GM12878 (cell line): ENCODE measurements at regions not wholly inside any gene's neighbourhood (a gene's known extent, or its start where the extent isn't known, plus 50 kb on each side); places are given as distances from the start of the nearest gene placed in this dataset.
A peak's percentile ranks its signal among the peaks of the same experiment; 100 is the strongest.

Experiments
- ATAC-seq: fragments of 200-7000 bp; cut with Tn5 transposase; 3 replicates; pipeline ENCODE4 v1.9.1; 2020; ENCODE audit warnings: mild to moderate bottlenecking, moderate library complexity
- BruUV-seq: library from RNA; stranded (reverse); fragments of 400-500 nt; replicated peaks from 2 replicates; lab custom pipeline; 2021; lab: Mats Ljungman, UMichigan
- CTCF ChIA-PET: fragments of 300-600 bp; sonication (Branson Sonifier 250); formaldehyde crosslinking; extraction: SDS; loops from one replicate; lab custom pipeline; 2021; ENCODE audit warnings: inconsistent platforms; lab: Yijun Ruan, JAX
- POLR2A ChIA-PET: fragments of 350-600 bp; formaldehyde crosslinking; extraction: SDS; loops from one replicate; lab custom pipeline; 2021; ENCODE audit warnings: inconsistent platforms; lab: Charles Lee
- RAD21 ChIA-PET: fragments of 300-600 bp; sonication (Branson Sonifier 250); formaldehyde crosslinking; loops from one replicate; lab custom pipeline; 2023; ENCODE audit warnings: antibody characterized with exemption; ENCODE audit not compliant: unreplicated experiment; lab: Charles Lee
- SMC1A ChIA-PET: fragments of 300-600 bp; sonication (Branson Sonifier 250); formaldehyde crosslinking; loops from one replicate; lab custom pipeline; 2023; ENCODE audit not compliant: unreplicated experiment, uncharacterized antibody; lab: Charles Lee
- DNase-seq: peaks from one replicate; pipeline ENCODE4 v3.0.0-alpha.2; 2011; ENCODE audit warnings: low read depth, low spot score
- FAIRE-seq: peaks from 3 replicates; lab custom pipeline; 2011; peaks lifted over from hg19 to GRCh38; lab: Jason Lieb, UNC
- H2AFZ ChIP-seq: 2 replicates; pipeline ENCODE4 v1.6.0; 2011; ENCODE audit warnings: low read depth, low read length, control low read depth; ENCODE audit not compliant: control insufficient read depth
- H3K27ac ChIP-seq: 2 replicates; pipeline ENCODE4 v1.5.1; 2011; ENCODE audit warnings: control low read depth; ENCODE audit not compliant: control insufficient read depth, insufficient read depth
- H3K27me3 ChIP-seq, 2 experiments: replicated peaks in 1 of 2; 2 replicates each; pipeline versions ENCODE4 v1.6.0 to v1.6.1; 2011; ENCODE audit warnings: low read length in 1 of 2; ENCODE audit not compliant: control insufficient read depth in 2 of 2, insufficient read depth in 2 of 2
- H3K36me3 ChIP-seq, 2 experiments: 2 replicates each; pipeline ENCODE4 v1.5.1; 2011; ENCODE audit warnings: low read length in 1 of 2; ENCODE audit not compliant: control insufficient read depth in 2 of 2, insufficient read depth in 2 of 2
- H3K4me1 ChIP-seq: 2 replicates; pipeline ENCODE4 v1.6.1; 2011; ENCODE audit warnings: mild to moderate bottlenecking, low read length, moderate library complexity, mixed read lengths; ENCODE audit not compliant: control insufficient read depth, insufficient read depth
- H3K4me2 ChIP-seq: 2 replicates; pipeline ENCODE4 v1.6.0; 2011; ENCODE audit warnings: control low read depth; ENCODE audit not compliant: control insufficient read depth, insufficient read depth
- H3K4me3 ChIP-seq: fragments of 200-600 bp; sonication (generic); 2 replicates; pipeline ENCODE4 v1.5.1; 2016
- H3K79me2 ChIP-seq: 2 replicates; pipeline ENCODE4 v1.6.0; 2011; ENCODE audit warnings: low read length; ENCODE audit not compliant: control insufficient read depth, insufficient read depth
- H3K9ac ChIP-seq: 2 replicates; pipeline ENCODE4 v1.8.0; 2011; ENCODE audit warnings: low read length, control low read depth, mixed read lengths; ENCODE audit not compliant: control insufficient read depth, insufficient read depth
- H3K9me3 ChIP-seq: replicated peaks from 3 replicates; pipeline ENCODE4 v1.5.1; 2011; ENCODE audit warnings: mild to moderate bottlenecking, low read length; ENCODE audit not compliant: control insufficient read depth, insufficient read depth
- H4K20me1 ChIP-seq: 2 replicates; pipeline ENCODE4 v1.6.0; 2011; ENCODE audit not compliant: control insufficient read depth, insufficient read depth
- ATF2 ChIP-seq: IDR thresholded peaks from 2 replicates; pipeline ENCODE4 v1.6.1; 2012; ENCODE audit warnings: low read length, inconsistent platforms
- CEBPB ChIP-seq, 2 experiments: fragments of 150-350 bp in 1 of 2; IDR thresholded peaks; 2 replicates each; pipeline ENCODE4 v1.6.1; 2012 to 2014; ENCODE audit warnings: low read depth in 2 of 2, low read length in 2 of 2, borderline replicate concordance in 1 of 2, inconsistent platforms in 1 of 2
- EZH2 ChIP-seq: IDR thresholded peaks from 2 replicates; pipeline ENCODE4 v1.6.1; 2012; ENCODE audit warnings: low read depth, mild to moderate bottlenecking, control low read depth, inconsistent platforms, low read length, borderline replicate concordance; ENCODE audit not compliant: control insufficient read depth
- FOXK2 ChIP-seq: fragments of 450-650 bp; IDR thresholded peaks from 2 replicates; pipeline ENCODE4 v1.6.1; 2017; ENCODE audit warnings: mild to moderate bottlenecking, moderate library complexity
- HCFC1 ChIP-seq: fragments of 150-350 bp; IDR thresholded peaks from 2 replicates; pipeline ENCODE4 v1.6.1; 2014; ENCODE audit warnings: low read length
- MTA3 ChIP-seq: IDR thresholded peaks from 2 replicates; pipeline ENCODE4 v1.6.1; 2012; ENCODE audit warnings: low read length, inconsistent platforms, borderline replicate concordance
- NFYB ChIP-seq: IDR thresholded peaks from 2 replicates; pipeline ENCODE4 v1.6.1; 2011; ENCODE audit warnings: low read depth, mild to moderate bottlenecking, low read length, improper control_type of control experiment, moderate library complexity; ENCODE audit not compliant: insufficient read depth
- PAX8 ChIP-seq: fragments of 450-650 bp; IDR thresholded peaks from 2 replicates; pipeline ENCODE4 v1.6.1; 2017; ENCODE audit warnings: mild to moderate bottlenecking, moderate library complexity
- POLR2AphosphoS2 ChIP-seq: IDR thresholded peaks from 2 replicates; pipeline ENCODE4 v1.6.1; 2011; ENCODE audit warnings: low read depth, mild to moderate bottlenecking, low read length, improper control_type of control experiment, moderate library complexity
- TARDBP ChIP-seq: IDR thresholded peaks from 2 replicates; pipeline ENCODE4 v1.6.1; 2016; ENCODE audit warnings: borderline replicate concordance
- ZNF687 ChIP-seq: fragments of 450-650 bp; IDR thresholded peaks from 2 replicates; pipeline ENCODE4 v1.6.1; 2017; ENCODE audit warnings: mild to moderate bottlenecking, moderate library complexity
- WGBS: methylation state at CpG from one replicate; pipeline ENCODE4 v1.1.6; 2016; ENCODE audit warnings: low lambda C conversion rate; ENCODE audit not compliant: insufficient replicate concordance, insufficient coverage; ENCODE audit errors: missing lambda C conversion rate; 5-methylcytosine and 5-hydroxymethylcytosine counted together
- in situ Hi-C: fragments of 300-500 bp; cut with MboI; formaldehyde crosslinking; loops from 9 replicates; pipeline ENCODE4 v1.14.3; 2018; ENCODE audit warnings: mixed read lengths
- intact Hi-C: fragments of 100-400 bp; cut with micrococcal nuclease; formaldehyde crosslinking; loops from one replicate; pipeline ENCODE4 v1.14.2; 2022; ENCODE audit not compliant: unreplicated experiment
- TF ChIP-seq, protein P1 (sequence below): fragments of 450-650 bp; IDR thresholded peaks from 2 replicates; pipeline ENCODE4 v1.6.1; 2018; ENCODE audit warnings: borderline replicate concordance, mild to moderate bottlenecking; ENCODE audit not compliant: partially characterized antibody
- TF ChIP-seq, protein P2 (sequence below): fragments of 450-650 bp; formaldehyde crosslinking; IDR thresholded peaks from 2 replicates; pipeline ENCODE4 v1.5.0; 2022; ENCODE audit warnings: mild to moderate bottlenecking, missing genetic modification characterization

GRCh38 chr4:156473151-156473550 is 498.4 kb downstream of the PDGFC start:
- ChIA-PET RAD21 (no interaction called here), POLR2A (no interaction called here), CTCF (interaction anchor here (1.2 to 2.8 kb wide), 3 partner anchors 203 to 572 kb away, joined by 3 to 18 read pairs (median 3); no protein-coding TSS in a partner anchor), SMC1A (interaction anchor here (1.8 kb wide), 1 partner anchor 360 kb away, joined by 5 read pairs; no protein-coding TSS in a partner anchor)
- in situ Hi-C loops, result no loop called here
- peak; percentile 74 for ATAC-seq
- no peak overlapping the region for H3K4me2 ChIP-seq
- BruUV-seq, result no TSS peak
- FAIRE-seq, result no peak
- H3K27me3 ChIP-seq, result no peaks in the 10 kb centered on the region
- H3K27ac ChIP-seq, result no peak overlapping the region
- H3K36me3 ChIP-seq, result no peaks in the 10 kb centered on the region
- intact Hi-C loops, result loop anchor here (10.0 kb wide), 1 partner anchor 732 kb away; no protein-coding TSS in a partner anchor
- no peak overlapping the region for H3K4me3 ChIP-seq
- no peak for DNase-seq
- no peak overlapping the region for H2AFZ ChIP-seq
- 1% methylated on average over 3 of the region's 3 CpGs for WGBS
- no peaks in the 10 kb centered on the region for H4K20me1 ChIP-seq
- H3K9me3 ChIP-seq, result no peaks in the 10 kb centered on the region
- H3K9ac ChIP-seq, result no peak overlapping the region
- no peaks in the 10 kb centered on the region for H3K4me1 ChIP-seq
- H3K79me2 ChIP-seq, result no peaks in the 10 kb centered on the region
- TF ChIP-seq, protein P1, sequence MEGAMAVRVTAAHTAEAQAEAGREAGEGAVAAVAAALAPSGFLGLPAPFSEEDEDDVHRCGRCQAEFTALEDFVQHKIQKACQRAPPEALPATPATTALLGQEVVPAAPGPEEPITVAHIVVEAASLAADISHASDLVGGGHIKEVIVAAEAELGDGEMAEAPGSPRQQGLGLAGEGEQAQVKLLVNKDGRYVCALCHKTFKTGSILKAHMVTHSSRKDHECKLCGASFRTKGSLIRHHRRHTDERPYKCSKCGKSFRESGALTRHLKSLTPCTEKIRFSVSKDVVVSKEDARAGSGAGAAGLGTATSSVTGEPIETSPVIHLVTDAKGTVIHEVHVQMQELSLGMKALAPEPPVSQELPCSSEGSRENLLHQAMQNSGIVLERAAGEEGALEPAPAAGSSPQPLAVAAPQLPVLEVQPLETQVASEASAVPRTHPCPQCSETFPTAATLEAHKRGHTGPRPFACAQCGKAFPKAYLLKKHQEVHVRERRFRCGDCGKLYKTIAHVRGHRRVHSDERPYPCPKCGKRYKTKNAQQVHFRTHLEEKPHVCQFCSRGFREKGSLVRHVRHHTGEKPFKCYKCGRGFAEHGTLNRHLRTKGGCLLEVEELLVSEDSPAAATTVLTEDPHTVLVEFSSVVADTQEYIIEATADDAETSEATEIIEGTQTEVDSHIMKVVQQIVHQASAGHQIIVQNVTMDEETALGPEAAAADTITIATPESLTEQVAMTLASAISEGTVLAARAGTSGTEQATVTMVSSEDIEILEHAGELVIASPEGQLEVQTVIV, result no peak
- TF ChIP-seq HCFC1 (no peak), MTA3 (no peak), EZH2 (no peak), PAX8 (no peak), TARDBP (no peak), POLR2AphosphoS2 (no peak), CEBPB (IDR thresholded peaks at IDR 0.05; ENCODE audit: borderline replicate concordance in 1 of 2, low read depth in 2 of 2, low read length in 2 of 2) (no peak), FOXK2 (no peak), NFYB (no peak), ATF2 (0 out of 2 replicates have a peak, but pooled peaks have one; percentile 39), ZNF687 (no peak)
- TF ChIP-seq, protein P2, sequence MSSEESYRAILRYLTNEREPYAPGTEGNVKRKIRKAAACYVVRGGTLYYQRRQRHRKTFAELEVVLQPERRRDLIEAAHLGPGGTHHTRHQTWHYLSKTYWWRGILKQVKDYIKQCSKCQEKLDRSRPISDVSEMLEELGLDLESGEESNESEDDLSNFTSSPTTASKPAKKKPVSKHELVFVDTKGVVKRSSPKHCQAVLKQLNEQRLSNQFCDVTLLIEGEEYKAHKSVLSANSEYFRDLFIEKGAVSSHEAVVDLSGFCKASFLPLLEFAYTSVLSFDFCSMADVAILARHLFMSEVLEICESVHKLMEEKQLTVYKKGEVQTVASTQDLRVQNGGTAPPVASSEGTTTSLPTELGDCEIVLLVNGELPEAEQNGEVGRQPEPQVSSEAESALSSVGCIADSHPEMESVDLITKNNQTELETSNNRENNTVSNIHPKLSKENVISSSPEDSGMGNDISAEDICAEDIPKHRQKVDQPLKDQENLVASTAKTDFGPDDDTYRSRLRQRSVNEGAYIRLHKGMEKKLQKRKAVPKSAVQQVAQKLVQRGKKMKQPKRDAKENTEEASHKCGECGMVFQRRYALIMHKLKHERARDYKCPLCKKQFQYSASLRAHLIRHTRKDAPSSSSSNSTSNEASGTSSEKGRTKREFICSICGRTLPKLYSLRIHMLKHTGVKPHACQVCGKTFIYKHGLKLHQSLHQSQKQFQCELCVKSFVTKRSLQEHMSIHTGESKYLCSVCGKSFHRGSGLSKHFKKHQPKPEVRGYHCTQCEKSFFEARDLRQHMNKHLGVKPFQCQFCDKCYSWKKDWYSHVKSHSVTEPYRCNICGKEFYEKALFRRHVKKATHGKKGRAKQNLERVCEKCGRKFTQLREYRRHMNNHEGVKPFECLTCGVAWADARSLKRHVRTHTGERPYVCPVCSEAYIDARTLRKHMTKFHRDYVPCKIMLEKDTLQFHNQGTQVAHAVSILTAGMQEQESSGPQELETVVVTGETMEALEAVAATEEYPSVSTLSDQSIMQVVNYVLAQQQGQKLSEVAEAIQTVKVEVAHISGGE (CRISPR knock-in tag), result no peak
